Activated CD4-positive, alpha-beta T cell treated with anti-CD3 and anti-CD28 coated beads, Interleukin-2, Interleukin-4, amounts not matched to agents 100 ng/mL and 50 ng/mL, durations not matched to agents 16 hours and 8 hours (primary cell): ENCODE measurements at regions not wholly inside any gene's neighbourhood (a gene's known extent, or its start where the extent isn't known, plus 50 kb on each side); places are given as distances from the start of the nearest gene placed in this dataset.

Experiments used
- DNase-seq: peaks from one replicate; pipeline ENCODE4 v3.0.0-alpha.2; 2020; ENCODE audit warnings: low spot score

DNA sequence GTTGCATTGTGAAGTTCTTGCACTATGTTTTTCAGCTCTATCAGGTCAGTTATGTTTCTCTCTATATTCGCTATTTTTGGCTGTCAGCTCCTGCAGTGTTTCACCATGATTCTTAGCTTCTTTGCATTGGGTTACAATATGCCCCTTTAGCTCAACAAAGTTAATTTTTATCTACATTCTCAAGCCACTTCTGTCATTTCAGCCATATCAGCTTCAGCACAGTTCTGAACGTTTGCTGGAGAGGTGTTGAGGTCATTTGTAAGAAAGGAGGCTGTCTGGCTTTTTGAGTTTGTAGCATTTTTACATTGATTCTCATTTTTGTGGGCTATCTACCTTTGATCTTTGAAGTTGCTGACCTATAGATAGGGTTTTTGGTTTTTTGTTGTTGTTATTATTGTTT is 573.2 kb upstream of the RGS18 start:
- DNase-seq: no peak

DNA sequence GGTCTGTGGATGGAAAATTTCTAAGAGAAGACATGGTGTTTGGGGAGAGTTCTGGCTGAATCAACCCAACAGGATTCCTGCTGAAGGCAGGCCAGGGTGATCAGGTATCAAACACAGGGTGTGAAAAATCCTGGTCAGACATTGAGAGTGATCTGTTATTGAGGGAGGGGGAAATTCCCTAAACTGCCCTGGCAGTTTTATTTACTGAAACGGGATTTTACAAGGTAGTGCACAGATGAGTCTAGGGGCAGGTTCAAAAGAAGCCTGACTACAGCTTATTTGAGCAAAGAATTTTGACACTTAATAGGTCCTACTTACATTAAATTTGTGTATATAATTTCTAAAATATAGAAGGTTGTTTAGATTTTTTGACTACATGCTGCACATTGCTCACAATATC is 569.4 kb upstream of the RGS18 start:
- DNase-seq: no peak

DNA sequence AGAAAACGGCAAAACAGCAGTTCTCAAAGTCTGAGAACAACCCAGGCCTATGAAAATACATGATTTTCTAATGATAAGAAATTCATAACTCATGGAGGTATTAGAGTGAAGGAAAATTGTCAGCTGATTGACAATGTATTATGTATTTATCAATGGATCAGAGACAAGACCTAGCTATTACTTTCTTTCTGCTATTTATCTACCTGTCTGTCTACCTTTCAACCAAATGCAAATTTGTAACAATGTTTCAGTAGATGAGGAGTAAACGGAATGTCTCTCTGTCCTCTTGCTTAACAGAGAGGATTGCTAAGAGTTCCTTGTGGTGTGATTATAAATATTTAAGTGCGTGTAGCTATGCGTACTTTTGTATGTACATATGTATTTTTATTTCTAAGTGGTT is 568.7 kb upstream of the RGS18 start:
- no peak for DNase-seq

DNA sequence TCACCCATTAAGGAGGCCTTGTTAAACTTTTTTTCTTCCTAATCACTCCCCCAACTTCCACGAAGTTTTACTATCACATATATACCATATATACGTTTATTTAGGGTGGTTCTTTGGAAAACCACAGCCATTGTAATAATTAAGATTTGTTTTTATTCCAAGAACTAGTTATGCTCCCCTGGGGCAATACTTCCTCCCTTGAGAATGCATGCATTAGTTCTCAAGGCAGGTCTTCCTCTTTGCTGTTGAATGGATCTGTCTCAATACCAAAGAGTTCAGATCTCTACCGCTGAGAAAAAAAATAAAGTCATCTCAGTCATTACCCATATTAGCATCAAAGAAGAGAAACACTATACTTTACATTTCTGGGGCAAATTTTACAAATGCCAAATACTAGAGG is 567.7 kb upstream of the RGS18 start:
- no peak for DNase-seq

DNA sequence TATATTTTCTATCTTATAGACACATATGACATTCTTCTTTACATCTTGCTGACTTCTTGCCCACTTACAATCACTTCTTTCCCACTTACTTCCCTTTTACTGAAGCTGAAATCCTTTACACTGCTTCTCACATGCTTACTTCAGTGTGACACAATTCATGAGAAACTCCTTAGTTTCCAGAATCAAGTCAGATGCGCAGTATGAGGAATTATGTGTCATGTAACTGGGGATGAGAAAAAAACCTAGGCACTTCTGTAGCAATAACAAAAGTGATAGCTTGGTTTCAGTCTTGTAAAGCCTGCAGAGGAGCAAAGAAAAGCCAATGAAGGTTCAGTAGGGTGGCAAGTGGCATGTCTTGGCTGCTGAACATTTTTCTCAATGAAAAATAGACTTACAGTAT is 566.2 kb upstream of the RGS18 start:
- DNase-seq: no peak

DNA sequence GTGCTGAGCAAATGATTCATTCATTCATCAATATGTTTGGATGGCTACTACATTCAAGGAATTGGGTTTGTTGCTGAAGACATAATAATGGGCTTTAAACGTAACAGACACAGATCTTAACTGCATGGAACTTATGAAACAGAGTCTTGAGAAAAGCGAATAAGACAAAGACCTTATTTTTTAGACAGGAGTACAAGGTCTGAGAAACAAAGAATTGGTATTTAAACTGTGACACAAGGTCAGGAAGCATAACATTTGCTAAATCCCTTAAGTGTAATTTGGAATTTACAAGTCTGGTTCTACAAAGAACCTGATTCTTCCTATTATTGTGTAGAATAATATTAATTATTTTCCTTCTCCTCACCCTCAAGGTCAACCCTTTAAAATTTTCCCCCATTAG is 565.4 kb upstream of the RGS18 start:
- no peak for DNase-seq

DNA sequence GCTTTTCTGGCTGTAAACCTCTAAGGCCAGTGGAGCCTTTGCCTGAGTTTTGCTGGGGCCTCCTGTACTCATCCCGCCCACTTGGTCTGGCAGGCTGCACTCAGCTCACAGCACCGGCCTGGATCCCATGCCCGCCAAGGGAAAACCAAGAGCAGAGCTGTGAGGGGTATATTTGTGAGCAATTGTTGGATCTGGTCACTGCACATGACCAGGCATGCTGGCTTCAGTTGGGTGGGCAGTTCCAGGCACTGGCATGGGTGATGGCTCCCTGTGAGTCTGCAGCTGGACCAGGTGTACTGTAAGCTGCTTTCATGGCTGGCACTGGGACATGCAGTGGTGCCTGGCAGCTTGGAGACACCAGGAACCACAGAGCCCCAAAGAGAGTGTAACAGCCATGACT is 563.1 kb upstream of the RGS18 start:
- no peak for DNase-seq

DNA sequence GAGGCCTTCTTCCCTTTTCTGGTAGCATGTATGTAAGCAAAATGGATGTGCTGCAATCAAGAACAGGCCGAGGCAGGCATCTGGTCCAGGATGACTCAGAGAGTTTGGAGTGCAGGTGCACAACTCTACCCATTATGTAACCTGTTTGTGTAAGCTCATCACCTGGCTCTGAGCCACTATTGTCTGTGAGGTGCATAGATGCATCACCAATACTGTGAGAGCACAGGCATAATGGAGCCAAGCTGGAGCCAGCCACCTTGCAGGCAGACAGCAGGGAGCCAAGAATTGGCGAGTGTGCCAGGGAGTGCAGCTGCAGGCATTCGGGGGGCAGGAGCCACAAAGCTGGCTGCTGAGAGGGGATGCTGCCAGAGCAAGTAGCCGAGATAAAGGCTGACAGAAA is 549.9 kb upstream of the RGS18 start:
- DNase-seq: no peak

DNA sequence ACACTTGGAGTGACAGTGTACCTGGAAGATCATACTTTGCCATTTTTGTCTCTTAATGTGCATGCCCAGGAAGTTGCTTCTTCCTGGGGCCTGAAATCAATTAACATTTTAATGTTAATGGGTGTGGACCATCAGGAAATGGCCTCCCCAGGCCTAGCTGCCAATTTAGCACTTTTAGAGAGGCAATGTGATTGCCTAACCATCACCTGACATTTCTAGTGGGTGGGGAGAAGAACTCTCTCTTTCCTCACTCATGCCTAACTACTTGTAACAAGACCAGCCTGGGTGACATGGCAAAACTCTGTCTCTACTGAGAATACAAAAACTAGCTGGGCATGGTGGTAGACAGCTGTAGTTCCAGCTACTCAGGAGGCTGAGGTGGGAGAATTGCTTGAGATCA is 549.0 kb upstream of the RGS18 start:
- no peak for DNase-seq

DNA sequence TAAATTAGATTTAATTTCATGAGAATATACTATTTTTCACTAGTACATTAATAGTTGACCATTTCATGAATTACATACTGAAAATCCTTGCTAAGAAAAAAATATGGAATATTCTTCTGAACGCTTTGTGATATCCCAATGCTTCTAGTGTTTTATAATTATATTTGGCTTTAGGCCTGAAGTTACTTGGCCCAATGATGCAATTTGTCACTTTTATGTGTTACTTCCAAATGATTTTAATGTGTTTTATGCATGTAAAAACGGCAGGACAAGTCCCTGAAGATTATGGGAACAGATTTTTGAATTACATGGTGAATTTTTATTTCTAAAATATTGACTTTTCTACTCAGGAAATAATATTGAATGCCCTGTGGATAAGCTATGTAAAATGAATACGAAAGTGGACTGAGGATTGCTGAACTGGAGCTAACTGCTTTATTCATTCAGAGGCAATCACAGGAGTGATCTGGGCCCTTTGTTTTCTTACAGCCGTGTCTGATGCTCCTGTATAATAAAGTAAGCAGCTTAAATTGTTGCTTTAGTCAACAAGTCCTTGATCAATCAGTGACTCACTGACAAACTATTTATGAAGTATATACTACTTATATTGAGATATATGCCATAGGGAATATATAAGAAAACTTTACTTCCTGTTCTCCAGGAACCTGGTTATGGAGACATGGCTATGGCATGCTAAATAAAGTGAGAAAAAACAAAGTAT is 543.0 kb upstream of the RGS18 start:
- no peak for DNase-seq

DNA sequence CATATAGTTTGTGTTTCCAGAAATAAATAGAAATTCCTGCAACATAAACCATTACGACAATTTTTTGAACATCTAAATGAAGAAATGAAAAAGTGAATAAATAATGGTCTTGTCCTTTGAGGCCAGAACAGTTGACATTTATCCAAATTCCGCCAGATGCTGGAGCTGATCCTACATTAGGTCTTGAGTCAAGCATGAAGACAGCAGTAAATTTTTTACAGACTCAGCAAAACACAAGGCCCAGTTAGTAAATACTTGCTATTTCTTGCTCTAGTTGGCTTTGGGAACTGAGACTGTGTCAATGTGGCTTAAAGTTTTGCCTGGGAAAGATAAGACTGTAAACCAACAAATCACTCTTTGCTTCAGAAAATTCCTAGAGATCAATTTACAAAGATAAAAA is 540.1 kb upstream of the RGS18 start:
- no peak for DNase-seq

DNA sequence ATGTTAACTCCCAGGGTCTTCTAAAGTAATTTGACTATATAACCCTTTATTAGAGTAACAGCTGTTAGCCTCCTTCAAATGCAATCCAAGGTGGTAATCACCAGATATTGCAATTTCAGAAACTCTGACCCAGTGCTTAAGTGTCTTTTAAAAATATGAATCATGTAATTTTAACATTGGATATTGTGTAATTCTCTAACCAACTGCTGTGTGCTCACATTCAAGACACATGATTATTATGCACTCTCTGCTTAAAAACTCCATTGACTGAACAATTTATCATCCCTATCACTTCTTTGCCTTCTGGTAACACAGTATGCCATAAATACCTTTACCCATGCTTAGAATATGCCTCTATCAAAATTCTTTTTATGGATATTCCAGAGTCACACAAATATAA is 537.4 kb upstream of the RGS18 start:
- DNase-seq: no peak

DNA sequence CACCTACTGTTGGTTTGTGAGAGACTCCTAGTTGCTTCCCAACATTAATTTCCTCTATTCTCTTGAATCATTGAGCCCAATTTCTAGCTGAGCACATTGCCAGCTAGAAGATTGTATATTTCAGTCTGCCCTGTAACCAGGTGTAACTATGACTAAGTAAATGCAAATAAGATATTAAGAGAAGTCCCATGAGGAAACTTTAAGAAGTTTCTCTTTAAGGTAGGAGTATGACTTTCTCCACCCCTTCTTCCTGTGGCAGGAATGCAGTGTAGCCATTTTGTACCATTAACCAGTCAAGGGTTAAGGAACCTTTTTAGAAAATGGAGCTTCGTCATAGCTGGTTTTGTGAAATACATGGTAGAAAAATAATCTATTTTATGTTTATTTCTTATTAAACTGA is 534.2 kb upstream of the RGS18 start:
- no peak for DNase-seq

DNA sequence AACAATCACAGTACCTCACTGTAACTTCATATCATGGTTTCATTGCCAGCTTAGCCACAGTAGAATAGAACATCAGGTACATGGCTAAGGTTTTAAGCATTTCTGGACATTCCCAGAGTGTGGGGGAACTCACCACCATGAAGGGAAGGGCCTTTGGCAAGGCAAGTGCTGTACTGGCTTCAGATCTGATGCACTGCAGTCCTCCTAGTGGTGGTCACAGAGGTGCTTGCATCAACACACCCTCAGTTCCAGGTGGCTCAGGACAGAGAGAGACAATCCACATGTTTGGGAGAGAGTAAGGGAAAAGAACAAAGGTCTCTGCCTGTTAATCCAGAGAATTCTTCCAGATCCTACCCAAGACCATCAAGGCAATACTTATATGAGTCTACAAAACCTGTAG is 528.4 kb upstream of the RGS18 start:
- DNase-seq: no peak

DNA sequence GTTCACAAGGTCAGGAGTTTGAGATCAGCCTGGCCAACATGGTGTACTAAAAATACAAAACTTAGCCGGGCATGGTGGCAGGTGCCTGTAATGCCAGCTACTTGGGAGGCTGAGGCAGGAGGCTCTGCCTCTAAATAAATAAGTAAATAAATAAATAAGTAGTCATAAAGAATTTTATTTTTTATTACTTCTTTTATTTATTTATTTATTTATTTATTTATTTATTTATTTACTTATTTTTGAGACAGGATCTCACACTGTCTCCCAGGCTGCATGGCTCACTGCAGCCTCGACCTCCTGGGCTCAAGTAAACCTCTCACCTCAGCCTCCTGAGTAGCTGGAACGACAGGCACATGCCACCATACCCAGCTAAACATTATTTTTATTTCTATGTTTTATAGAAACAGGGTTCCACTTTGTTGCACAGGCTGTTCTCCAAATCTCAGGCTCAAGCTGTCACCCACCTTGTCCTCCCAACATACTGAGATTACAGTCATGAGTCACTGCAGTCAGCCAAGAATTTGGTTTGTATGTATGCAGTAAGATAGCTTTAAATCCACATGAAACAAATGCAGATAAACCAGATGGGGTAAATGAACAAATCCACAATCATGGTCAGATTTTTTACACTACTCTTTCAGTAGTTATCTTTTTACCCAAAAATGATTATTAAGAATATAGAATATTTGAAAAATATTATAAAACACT is 523.3 kb upstream of the RGS18 start:
- no peak for DNase-seq

DNA sequence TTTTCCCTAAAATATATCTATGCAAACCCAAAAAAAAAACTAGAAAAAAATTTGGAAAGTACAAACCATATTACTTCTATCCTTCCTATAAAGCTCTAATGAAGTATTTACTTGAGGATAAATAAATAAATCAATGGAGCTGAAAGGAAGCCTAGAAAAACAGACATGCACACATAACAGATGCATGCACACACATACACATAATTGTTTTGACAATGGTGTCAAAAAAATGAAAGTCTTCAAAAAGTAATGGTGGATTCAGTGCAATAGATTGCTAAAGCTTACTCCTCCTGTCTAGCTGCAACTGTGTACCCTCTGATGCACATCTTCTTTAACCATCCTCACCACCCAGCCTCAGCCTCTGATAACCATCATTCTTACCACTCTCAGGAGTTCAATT is 521.9 kb upstream of the RGS18 start:
- no peak for DNase-seq

DNA sequence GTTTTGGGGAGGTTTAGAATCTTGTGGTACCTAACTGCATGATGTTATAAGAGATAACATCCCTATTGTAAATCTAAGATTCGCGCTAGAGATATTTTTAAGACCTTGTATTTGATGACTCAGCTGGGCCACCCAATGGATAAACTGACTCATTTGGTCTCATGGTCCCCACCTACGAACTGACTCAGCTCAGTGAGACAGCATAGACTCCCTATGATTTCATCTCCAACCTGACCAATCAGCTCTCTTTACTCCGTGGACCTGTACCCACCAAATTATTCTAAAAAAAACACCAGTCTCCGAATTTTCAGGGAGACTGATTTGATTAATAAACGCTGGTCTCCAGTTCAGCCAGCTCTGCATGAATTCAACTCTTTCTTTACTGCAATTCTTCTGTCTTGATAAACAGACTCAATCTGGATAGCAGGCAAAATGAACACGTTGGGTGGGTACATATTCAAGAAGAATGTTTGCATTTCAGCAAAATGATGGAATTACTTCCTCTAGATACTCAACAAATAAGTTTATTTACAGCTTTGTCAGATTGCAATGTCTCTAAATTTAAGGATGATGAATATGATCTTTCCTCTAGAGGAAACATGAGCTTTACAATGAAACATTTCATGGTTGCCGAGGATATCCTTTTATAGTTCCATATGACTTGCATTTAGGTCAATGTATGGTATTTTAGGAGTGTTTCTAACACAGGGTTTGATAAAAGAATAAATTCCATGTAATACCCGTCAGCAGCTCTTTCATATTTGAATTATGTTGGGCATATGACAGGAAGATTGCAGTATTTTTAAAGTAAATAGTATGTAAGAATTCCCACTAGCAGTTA is 516.6 kb upstream of the RGS18 start:
- DNase-seq: no peak

DNA sequence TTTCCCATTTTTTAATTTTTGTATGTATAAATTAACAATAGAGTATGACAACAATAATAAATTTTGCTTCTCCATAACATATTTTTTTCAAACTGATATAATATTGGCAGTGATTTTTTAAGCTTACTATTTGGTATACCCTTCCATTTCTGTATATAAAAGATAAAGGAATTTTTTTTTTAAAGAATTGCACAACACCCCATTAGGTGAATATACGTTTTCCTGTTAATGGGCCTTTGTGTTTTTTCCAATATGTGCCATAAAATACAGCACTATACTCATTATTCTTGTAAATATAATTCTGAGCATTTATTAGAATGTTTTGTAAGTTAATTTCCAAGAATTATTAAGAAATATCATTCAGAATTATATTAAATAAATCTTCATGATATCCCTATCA is 515.2 kb upstream of the RGS18 start:
- no peak for DNase-seq

DNA sequence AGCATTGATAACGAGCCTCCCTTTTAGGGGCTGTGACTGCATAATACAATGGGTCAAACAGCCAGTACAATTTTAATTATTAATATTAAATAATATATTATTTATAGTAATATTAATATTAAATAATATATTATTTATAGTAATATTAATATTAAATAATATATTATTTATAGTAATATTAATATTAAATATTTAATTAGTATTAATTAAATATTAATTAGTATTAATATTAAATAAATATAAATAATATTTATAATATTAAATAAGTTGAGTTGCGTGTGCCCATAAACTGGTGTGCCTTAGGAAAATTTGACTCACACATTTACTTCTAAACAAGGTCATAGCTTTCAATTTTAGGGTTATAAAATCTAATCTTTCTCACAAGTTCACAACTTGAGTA is 509.3 kb upstream of the RGS18 start:
- DNase-seq: no peak

DNA sequence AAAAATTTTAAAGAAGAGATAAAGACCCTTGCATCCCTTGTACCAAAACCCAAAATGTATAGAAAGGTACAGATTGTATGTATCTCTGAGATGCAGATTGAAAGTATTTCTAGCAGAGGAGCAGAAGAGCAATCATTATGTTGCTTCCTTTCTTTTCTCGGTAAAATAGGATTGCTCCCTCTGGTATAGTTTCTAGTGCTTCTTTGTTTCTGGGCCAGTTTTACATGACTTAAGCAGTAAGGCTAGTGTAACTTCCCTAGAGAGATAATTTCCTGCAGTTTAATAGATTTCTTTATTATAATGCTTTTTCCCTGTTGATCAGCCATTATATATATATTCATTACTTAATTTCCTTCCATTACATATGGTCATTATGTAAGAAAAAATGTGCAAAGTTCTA is 496.2 kb upstream of the RGS18 start:
- no peak for DNase-seq

DNA sequence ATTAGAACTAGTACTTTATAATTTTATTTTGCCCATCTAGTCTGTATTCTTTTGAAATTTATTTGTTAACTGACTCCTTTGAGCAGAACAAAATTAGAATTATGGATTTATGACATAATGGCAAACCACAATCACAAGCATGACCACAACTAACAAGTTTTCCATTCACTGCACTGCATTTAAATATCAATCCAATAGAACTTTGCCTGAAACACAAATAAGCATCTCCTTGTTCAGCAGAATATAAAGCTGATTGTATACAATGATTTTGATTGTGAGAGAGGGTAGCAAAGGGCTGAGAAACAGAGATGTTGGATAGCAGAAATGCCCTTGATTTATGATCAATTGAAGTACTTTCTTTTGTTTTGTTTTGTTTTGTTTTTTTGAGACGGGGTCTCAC is 495.5 kb upstream of the RGS18 start:
- DNase-seq: no peak

DNA sequence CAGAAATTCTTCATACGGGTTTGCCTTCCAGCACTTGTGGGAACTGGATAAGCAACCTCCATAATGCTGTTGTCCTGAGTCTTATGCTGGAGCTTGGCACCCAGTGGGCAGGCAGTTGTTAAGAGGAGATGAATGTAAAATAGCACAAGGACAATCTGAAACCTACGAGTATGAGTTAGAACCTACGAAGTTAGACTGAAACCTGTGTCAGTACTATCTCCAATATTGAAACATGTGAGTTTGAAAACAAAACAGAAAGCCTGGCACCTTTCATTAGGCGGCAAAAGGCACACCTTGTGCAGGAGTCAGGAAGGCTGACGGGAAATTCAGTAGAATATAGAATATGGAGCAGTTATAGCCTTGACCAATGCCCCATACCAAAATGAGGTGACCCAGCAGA is 489.7 kb upstream of the RGS18 start:
- no peak for DNase-seq

DNA sequence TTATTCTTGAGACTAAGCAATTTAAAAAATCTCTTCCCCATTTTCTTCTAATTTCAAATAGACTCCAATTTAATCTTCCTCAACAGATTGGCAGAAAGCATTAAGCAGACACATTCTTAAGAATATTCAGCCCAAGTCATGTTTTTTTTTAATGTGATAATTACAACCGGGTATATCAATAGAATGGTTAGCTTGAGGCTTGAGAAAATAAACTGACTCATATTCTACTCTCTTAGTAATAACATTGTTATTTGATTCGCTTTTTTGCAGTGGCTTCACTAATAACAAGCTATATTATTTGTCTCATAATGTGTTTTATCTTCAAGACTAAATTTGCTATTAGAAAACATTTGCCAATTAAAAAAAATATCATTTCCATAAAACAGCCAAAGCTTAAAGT is 488.6 kb upstream of the RGS18 start:
- no peak for DNase-seq
